GM12892 (cell line): ENCODE measurements at regions not wholly inside any gene's neighbourhood (a gene's known extent, or its start where the extent isn't known, plus 50 kb on each side); places are given as distances from the start of the nearest gene placed in this dataset.

Experiments used
- POLR2A ChIP-seq: IDR thresholded peaks from 2 replicates; pipeline ENCODE4 v1.6.1; 2011; ENCODE audit warnings: low read depth, low read length, control low read depth
- POLR2AphosphoS5 ChIP-seq: IDR thresholded peaks from 2 replicates; pipeline ENCODE4 v1.6.1; 2011; ENCODE audit warnings: low read depth, low read length, control low read depth

DNA sequence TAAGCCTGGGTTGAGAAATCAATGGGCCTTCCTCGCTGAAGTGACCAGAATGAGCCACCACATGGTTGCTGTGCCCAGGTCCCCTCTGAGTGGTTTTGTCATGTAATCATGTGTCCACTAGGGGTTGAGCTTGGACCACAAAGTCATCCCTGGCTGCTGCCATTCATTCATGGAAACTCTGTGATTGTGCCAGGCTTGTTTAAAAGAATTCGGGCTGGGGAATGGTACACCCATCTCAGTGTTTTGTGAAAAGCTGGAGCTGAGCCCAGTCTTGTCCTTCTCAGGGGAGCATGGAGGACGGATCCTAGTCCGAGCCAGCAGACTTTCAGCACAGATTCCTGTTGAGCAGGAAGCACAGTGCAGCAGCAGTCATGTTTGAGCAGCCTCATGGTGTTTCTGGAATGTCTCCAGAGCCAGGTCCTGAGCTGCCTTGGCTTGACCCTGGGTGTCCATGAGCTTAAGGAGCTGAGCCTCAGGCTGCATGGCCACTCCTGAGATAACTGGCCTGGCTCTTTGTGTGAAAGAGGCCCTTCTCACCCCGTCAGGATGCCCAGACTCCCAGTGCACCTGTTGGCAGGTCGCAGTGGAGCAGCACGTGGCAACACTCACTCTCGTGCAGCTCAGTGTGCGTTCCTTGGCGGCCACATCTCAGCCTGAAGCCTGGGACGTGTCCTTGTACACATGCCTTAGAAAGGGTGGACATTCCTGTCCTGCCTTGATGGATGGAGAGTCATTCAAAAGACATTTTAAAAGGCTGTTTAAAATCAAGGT is 260.3 kb upstream of the TPM1 start:
- no peak for TF ChIP-seq POLR2A
- TF ChIP-seq POLR2AphosphoS5: no peak
